ENCODE measurements at regions not wholly inside any gene's neighbourhood (a gene's known extent, or its start where the extent isn't known, plus 50 kb on each side); places are given as distances from the start of the nearest gene placed in this dataset.
A peak's percentile ranks its signal among the peaks of the same experiment; 100 is the strongest.
"Not testable (repeated sequence)": the region's sequence is repeated elsewhere in the genome, so short reads cannot be mapped to it uniquely, and the experiment has no call there.

- peak overlapping the region; percentile 32; the same call in 1 of the 2 replicates for H3K27ac ChIP-seq
- TF ChIP-seq ZFX (IDR thresholded peaks at IDR 0.05), result no peak
- TF ChIP-seq, protein P1, sequence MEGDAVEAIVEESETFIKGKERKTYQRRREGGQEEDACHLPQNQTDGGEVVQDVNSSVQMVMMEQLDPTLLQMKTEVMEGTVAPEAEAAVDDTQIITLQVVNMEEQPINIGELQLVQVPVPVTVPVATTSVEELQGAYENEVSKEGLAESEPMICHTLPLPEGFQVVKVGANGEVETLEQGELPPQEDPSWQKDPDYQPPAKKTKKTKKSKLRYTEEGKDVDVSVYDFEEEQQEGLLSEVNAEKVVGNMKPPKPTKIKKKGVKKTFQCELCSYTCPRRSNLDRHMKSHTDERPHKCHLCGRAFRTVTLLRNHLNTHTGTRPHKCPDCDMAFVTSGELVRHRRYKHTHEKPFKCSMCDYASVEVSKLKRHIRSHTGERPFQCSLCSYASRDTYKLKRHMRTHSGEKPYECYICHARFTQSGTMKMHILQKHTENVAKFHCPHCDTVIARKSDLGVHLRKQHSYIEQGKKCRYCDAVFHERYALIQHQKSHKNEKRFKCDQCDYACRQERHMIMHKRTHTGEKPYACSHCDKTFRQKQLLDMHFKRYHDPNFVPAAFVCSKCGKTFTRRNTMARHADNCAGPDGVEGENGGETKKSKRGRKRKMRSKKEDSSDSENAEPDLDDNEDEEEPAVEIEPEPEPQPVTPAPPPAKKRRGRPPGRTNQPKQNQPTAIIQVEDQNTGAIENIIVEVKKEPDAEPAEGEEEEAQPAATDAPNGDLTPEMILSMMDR (conservative IDR thresholded peaks at IDR 0.05), result no peak
Measured at GRCh38 chr10:55630491-55631056, 730.5 kb downstream of the ZWINT start.

- H3K27ac ChIP-seq, result no peak overlapping the region
- TF ChIP-seq, protein P1 (conservative IDR thresholded peaks at IDR 0.05), result peak; percentile 52
- TF ChIP-seq ZFX (IDR thresholded peaks at IDR 0.05), result no peak
Measured at GRCh38 chr10:55629793-55630490, 731.1 kb downstream of the ZWINT start.

- TF ChIP-seq, protein P1 (conservative IDR thresholded peaks at IDR 0.05), result no peak
- TF ChIP-seq ZFX (IDR thresholded peaks at IDR 0.05), result no peak
- H3K27ac ChIP-seq, result no peak overlapping the region
Measured at GRCh38 chr10:55628260-55628701, 732.8 kb downstream of the ZWINT start.

DNA sequence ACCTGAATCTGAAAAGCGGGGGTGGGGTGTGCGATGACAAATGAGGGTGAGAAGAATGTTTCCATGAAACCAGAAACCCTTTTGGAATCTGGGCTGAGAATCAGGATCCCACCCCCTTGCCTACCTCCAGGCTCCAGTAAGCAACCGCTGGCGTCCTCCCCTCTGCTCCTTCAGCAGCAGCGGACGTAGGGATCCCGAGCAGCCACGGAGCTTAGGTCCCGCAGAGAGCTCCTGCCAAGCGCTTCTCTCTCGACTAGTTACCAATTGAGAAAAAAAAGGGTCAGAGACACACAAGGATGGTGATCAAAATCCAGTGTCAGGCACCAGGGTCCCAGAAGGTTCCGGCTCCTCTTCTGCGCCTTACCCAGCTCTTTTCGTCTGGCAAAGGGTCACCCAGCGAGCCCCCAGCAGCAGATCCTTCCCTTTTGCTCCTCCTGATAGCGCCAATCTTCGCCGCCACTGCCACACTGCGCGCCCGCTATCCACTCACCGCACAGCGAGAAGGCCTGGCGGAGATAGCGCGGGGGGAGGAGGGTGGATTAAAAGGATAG is 733.5 kb downstream of the ZWINT start:
- TF ChIP-seq ZFX (IDR thresholded peaks at IDR 0.05), result no peak
- TF ChIP-seq, protein P1 (conservative IDR thresholded peaks at IDR 0.05), result no peak
- H3K27ac ChIP-seq, result no peak overlapping the region

- H3K27ac ChIP-seq, result not testable (repeated sequence)
Measured at GRCh38 chr10:55601690-55602478, 759.2 kb downstream of the ZWINT start.

DNA sequence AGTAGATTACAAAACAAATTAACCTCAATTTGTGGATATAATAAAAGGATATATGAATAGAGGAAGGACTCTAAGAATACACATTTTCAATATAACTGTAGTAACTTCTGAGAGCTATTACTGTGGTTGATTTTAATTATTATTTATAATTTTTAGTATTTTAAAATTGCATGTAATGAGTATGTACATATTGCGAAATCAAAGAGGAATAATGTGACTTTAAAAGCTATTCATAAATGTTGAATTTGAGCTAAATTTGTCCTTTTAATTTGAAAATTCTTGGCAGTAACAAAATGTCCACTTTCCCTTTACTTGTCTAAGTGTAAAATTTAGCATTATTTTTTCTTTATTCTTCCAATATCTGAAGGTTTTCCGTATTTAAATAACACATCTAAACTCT is 750.6 kb upstream of the PCDH15 start:
- H3K27ac ChIP-seq, result no peak overlapping the region
- TF ChIP-seq ZFX (IDR thresholded peaks at IDR 0.05), result no peak
- TF ChIP-seq, protein P1 (conservative IDR thresholded peaks at IDR 0.05), result no peak

DNA sequence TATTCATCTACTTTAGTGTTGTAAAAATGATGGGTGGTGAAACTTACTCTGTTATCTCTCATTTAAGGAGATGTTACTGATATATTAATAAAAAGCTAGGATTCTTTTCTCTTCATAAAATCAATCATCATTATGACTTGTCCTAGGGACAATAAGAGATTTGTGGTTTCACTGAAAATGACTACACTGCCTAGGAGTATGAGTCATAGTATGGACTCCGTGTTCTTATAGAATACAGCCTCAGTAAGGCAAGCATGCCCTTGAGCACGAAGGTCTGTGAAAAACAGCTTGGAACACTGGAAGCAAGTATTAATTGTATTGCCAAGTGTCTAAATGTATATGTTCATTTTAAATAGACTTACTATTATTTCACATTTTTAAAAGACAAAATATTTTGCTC is 749.2 kb upstream of the PCDH15 start:
- TF ChIP-seq ZFX (IDR thresholded peaks at IDR 0.05), result no peak
- TF ChIP-seq, protein P1 (conservative IDR thresholded peaks at IDR 0.05), result no peak
- no peak overlapping the region for H3K27ac ChIP-seq

- not testable (repeated sequence) for H3K27ac ChIP-seq
Measured at GRCh38 chr10:55537497-55537896, 736.5 kb upstream of the PCDH15 start.

Data from C4-2B (cell line).